ENCODE measurements at regions not wholly inside any gene's neighbourhood (a gene's known extent, or its start where the extent isn't known, plus 50 kb on each side); places are given as distances from the start of the nearest gene placed in this dataset.

- TF ChIP-seq CTCF (IDR thresholded peaks at IDR 0.05; ENCODE audit: extremely low read depth, missing control alignments), result no peak
- DNase-seq (ENCODE audit: low spot score), result no peak
Measured at GRCh38 chr11:92413757-92414513, 189.3 kb downstream of the FAT3 start.

- no peak for DNase-seq (ENCODE audit: low spot score)
- TF ChIP-seq CTCF (IDR thresholded peaks at IDR 0.05; ENCODE audit: extremely low read depth, missing control alignments), result no peak
Measured at GRCh38 chr11:92416971-92417725, 192.5 kb downstream of the FAT3 start.

- no peak for TF ChIP-seq CTCF (IDR thresholded peaks at IDR 0.05; ENCODE audit: extremely low read depth, missing control alignments)
- DNase-seq (ENCODE audit: low spot score), result no peak
Measured at GRCh38 chr11:92423115-92424034, 198.8 kb downstream of the FAT3 start.

GRCh38 chr11:92424281-92424680 lies 199.7 kb downstream of the FAT3 start:
- DNase-seq (ENCODE audit: low spot score), result no peak
- no peak for TF ChIP-seq CTCF (IDR thresholded peaks at IDR 0.05; ENCODE audit: extremely low read depth, missing control alignments)

GRCh38 chr11:92425127-92425526 lies 200.5 kb downstream of the FAT3 start:
- no peak for DNase-seq (ENCODE audit: low spot score)

GRCh38 chr11:92432515-92432914 lies 207.9 kb downstream of the FAT3 start:
- no peak for TF ChIP-seq CTCF (IDR thresholded peaks at IDR 0.05; ENCODE audit: extremely low read depth, missing control alignments)
- no peak for DNase-seq (ENCODE audit: low spot score)

More at GRCh38 chr11:92425127-92425526, 200.5 kb downstream of the FAT3 start:
- TF ChIP-seq CTCF (IDR thresholded peaks at IDR 0.05; ENCODE audit: extremely low read depth, missing control alignments), result no peak
